IMR-90 (cell line): ENCODE measurements at regions not wholly inside any gene's neighbourhood (a gene's known extent, or its start where the extent isn't known, plus 50 kb on each side); places are given as distances from the start of the nearest gene placed in this dataset.

Source experiments
- ATAC-seq: fragments of 200-7000 bp; cut with Tn5 transposase; 2 replicates; pipeline ENCODE4 v1.9.1; 2020; ENCODE audit warnings: low read depth, mild to moderate bottlenecking, moderate library complexity
- BruUV-seq: library from RNA; stranded (reverse); fragments of 400-500 nt; replicated peaks from 2 replicates; lab custom pipeline; 2021; lab: Mats Ljungman, UMichigan
- CTCF ChIA-PET: fragments of 300-600 bp; formaldehyde crosslinking; extraction: SDS; loops from one replicate; lab custom pipeline; 2021; ENCODE audit warnings: antibody characterized with exemption; lab: Yijun Ruan, JAX
- POLR2A ChIA-PET: fragments of 300-600 bp; sonication (Branson Sonifier 250); formaldehyde crosslinking; loops from one replicate; lab custom pipeline; 2022; ENCODE audit warnings: antibody characterized with exemption; ENCODE audit not compliant: unreplicated experiment; lab: Charles Lee
- DNase-seq: peaks from one replicate; pipeline ENCODE4 v3.0.0; 2013
- H2AFZ ChIP-seq: replicated peaks from 2 replicates; pipeline ENCODE3; 2013; ENCODE audit warnings: low read length, mild to moderate bottlenecking; ENCODE audit not compliant: poor library complexity
- H2AK5ac ChIP-seq: 2 replicates; pipeline ENCODE4 v1.6.1; 2013; ENCODE audit warnings: low read depth, low read length, inconsistent platforms
- H2AK9ac ChIP-seq: replicated peaks from 2 replicates; pipeline ENCODE3; 2013; ENCODE audit warnings: mild to moderate bottlenecking, low read depth, low read length, moderate library complexity; ENCODE audit not compliant: poor library complexity
- H2BK120ac ChIP-seq: 2 replicates; pipeline ENCODE4 v1.6.1; 2013; ENCODE audit warnings: low read depth, low read length, inconsistent platforms
- H2BK15ac ChIP-seq: 3 replicates; pipeline ENCODE4 v1.6.1; 2013; ENCODE audit warnings: low read depth, low read length, inconsistent platforms
- H2BK20ac ChIP-seq: 2 replicates; pipeline ENCODE4 v1.6.1; 2013; ENCODE audit warnings: low read depth, mild to moderate bottlenecking, inconsistent platforms, low read length, moderate library complexity
- H2BK5ac ChIP-seq: 2 replicates; pipeline ENCODE4 v1.6.1; 2013; ENCODE audit warnings: mild to moderate bottlenecking, low read depth, low read length, inconsistent platforms; ENCODE audit not compliant: poor library complexity, severe bottlenecking
- H3K14ac ChIP-seq: replicated peaks from 2 replicates; pipeline ENCODE4 v1.6.1; 2013; ENCODE audit warnings: low read depth, low read length, inconsistent platforms
- H3K18ac ChIP-seq: 2 replicates; pipeline ENCODE4 v1.6.1; 2013; ENCODE audit warnings: low read depth, low read length, control low read depth
- H3K23ac ChIP-seq: 2 replicates; pipeline ENCODE4 v1.6.1; 2013; ENCODE audit warnings: low read depth, low read length, inconsistent platforms
- H3K27ac ChIP-seq: 2 replicates; pipeline ENCODE4 v1.5.1; 2013; ENCODE audit warnings: mild to moderate bottlenecking, control low read depth, low read length; ENCODE audit not compliant: insufficient read depth
- H3K27me3 ChIP-seq: 2 replicates; pipeline ENCODE4 v1.6.1; 2013; ENCODE audit warnings: low read length; ENCODE audit not compliant: control insufficient read depth, insufficient read depth
- H3K36me3 ChIP-seq: 2 replicates; pipeline ENCODE4 v1.6.1; 2013; ENCODE audit warnings: low read length, mixed read lengths; ENCODE audit not compliant: control insufficient read depth, insufficient read depth
- H3K4ac ChIP-seq: 2 replicates; pipeline ENCODE4 v1.6.1; 2013; ENCODE audit warnings: low read depth, low read length, inconsistent platforms
- H3K4me1 ChIP-seq: 2 replicates; pipeline ENCODE4 v1.6.1; 2013; ENCODE audit warnings: low read length, mixed read lengths; ENCODE audit not compliant: control insufficient read depth, insufficient read depth
- H3K4me2 ChIP-seq: 2 replicates; pipeline ENCODE4 v1.6.1; 2013; ENCODE audit warnings: low read depth, mild to moderate bottlenecking, control low read depth, low read length, moderate library complexity
- H3K4me3 ChIP-seq: 2 replicates; pipeline ENCODE4 v1.5.1; 2013; ENCODE audit warnings: low read depth, mild to moderate bottlenecking, control low read depth, low read length, moderate library complexity; ENCODE audit not compliant: insufficient read depth
- H3K56ac ChIP-seq: 2 replicates; pipeline ENCODE4 v1.6.1; 2013; ENCODE audit warnings: low read length, inconsistent platforms; ENCODE audit not compliant: insufficient read depth; ENCODE audit errors: extremely low read depth
- H3K79me1 ChIP-seq, 2 experiments: 2 replicates each; pipeline ENCODE4 v1.6.1; 2013; ENCODE audit warnings: low read length in 2 of 2, inconsistent platforms in 1 of 2, low read depth in 1 of 2
- H3K9ac ChIP-seq: 2 replicates; pipeline ENCODE4 v1.6.1; 2013; ENCODE audit warnings: low read depth, low read length, control low read depth
- H3K9me1 ChIP-seq: 2 replicates; pipeline ENCODE4 v1.6.1; 2013; ENCODE audit warnings: low read length, inconsistent platforms; ENCODE audit not compliant: insufficient read depth
- H3K9me3 ChIP-seq: 2 replicates; pipeline ENCODE4 v1.6.1; 2013; ENCODE audit warnings: low read length; ENCODE audit not compliant: control insufficient read depth, insufficient read depth
- H4K20me1 ChIP-seq: 2 replicates; pipeline ENCODE4 v1.6.1; 2013; ENCODE audit warnings: low read length, inconsistent platforms; ENCODE audit not compliant: insufficient read depth
- H4K5ac ChIP-seq: 2 replicates; pipeline ENCODE4 v1.6.1; 2013; ENCODE audit warnings: mild to moderate bottlenecking, low read depth, low read length, control low read depth
- H4K8ac ChIP-seq, 2 experiments: 2 replicates each; pipeline ENCODE4 v1.6.1; 2013; ENCODE audit warnings: low read depth in 2 of 2, low read length in 2 of 2, control low read depth in 1 of 2, inconsistent platforms in 1 of 2
- H4K91ac ChIP-seq: 2 replicates; pipeline ENCODE4 v1.6.1; 2013; ENCODE audit warnings: low read depth, low read length, inconsistent platforms; ENCODE audit not compliant: insufficient read depth
- BHLHE40 ChIP-seq: fragments of 150-350 bp; IDR thresholded peaks from 2 replicates; pipeline ENCODE4 v1.6.1; 2016; ENCODE audit warnings: mild to moderate bottlenecking, low read depth, low read length
- CEBPB ChIP-seq: IDR thresholded peaks from 2 replicates; pipeline ENCODE4 v1.6.1; 2012; ENCODE audit warnings: low read depth, low read length, improper control_type of control experiment
- CHD1 ChIP-seq: IDR thresholded peaks from 2 replicates; pipeline ENCODE4 v1.6.1; 2012; ENCODE audit warnings: low read depth, low read length, improper control_type of control experiment
- CTCF ChIP-seq: conservative IDR thresholded peaks from 2 replicates; pipeline ENCODE4 v1.5.1; 2012; ENCODE audit warnings: mild to moderate bottlenecking, low read depth, low read length, improper control_type of control experiment
- FOS ChIP-seq: fragments of 150-350 bp; IDR thresholded peaks from 2 replicates; pipeline ENCODE4 v1.6.1; 2016; ENCODE audit warnings: low read depth, low read length
- MAFK ChIP-seq: IDR thresholded peaks from 2 replicates; pipeline ENCODE4 v1.6.1; 2012; ENCODE audit warnings: low read depth, low read length, improper control_type of control experiment
- MAZ ChIP-seq: IDR thresholded peaks from 2 replicates; pipeline ENCODE4 v1.6.1; 2012; ENCODE audit warnings: low read depth, mild to moderate bottlenecking, low read length, improper control_type of control experiment, moderate library complexity, borderline replicate concordance
- MXI1 ChIP-seq: IDR thresholded peaks from 2 replicates; pipeline ENCODE4 v1.6.1; 2012; ENCODE audit warnings: low read depth, mild to moderate bottlenecking, low read length, moderate library complexity, borderline replicate concordance
- POLR2A ChIP-seq: IDR thresholded peaks from 2 replicates; pipeline ENCODE4 v1.6.1; 2012; ENCODE audit warnings: mild to moderate bottlenecking, low read depth, low read length
- RFX5 ChIP-seq: IDR thresholded peaks from 2 replicates; pipeline ENCODE4 v1.8.0; 2012; ENCODE audit warnings: low read depth, mild to moderate bottlenecking, low read length, moderate library complexity
- SMC3 ChIP-seq: fragments of 150-350 bp; IDR thresholded peaks from 2 replicates; pipeline ENCODE4 v1.6.1; 2016; ENCODE audit warnings: low read depth, mild to moderate bottlenecking, antibody characterized with exemption, low read length, moderate library complexity
- USF2 ChIP-seq: fragments of 150-350 bp; IDR thresholded peaks from 2 replicates; pipeline ENCODE4 v1.6.1; 2017; ENCODE audit warnings: mild to moderate bottlenecking, antibody characterized with exemption, low read length, low read depth
- WGBS, 2 experiments: methylation state at CpG; one replicate each; pipeline versions ENCODE4 v1.1.5 to v1.1.7; 2013; ENCODE audit warnings: missing lambda C conversion rate in 2 of 2; ENCODE audit not compliant: insufficient read length in 1 of 2; ENCODE audit errors: extremely low coverage in 2 of 2; 5-methylcytosine and 5-hydroxymethylcytosine counted together
- dilution Hi-C: fragments of 300-500 bp; cut with HindIII; formaldehyde crosslinking; loops from one replicate; pipeline ENCODE4 v1.14.3; 2018; ENCODE audit warnings: low sequenced_read_pairs; ENCODE audit not compliant: unreplicated experiment
- in situ Hi-C: fragments of 300-500 bp; cut with MboI; formaldehyde crosslinking; loops from 3 replicates; pipeline ENCODE4 v1.14.3; 2019; ENCODE audit warnings: low sequenced_read_pairs, inconsistent platforms, mixed read lengths
- intact Hi-C: fragments of 100-400 bp; cut with micrococcal nuclease; formaldehyde crosslinking; loops from 2 replicates; pipeline ENCODE4 v1.10.0; 2022

- Histone ChIP-seq H3K56ac (no peak overlapping the region), H3K4ac (no peak overlapping the region), H2BK120ac (no peak overlapping the region), H3K27ac (no peak overlapping the region), H2BK5ac (no peak overlapping the region), H3K79me1 (no peaks in the 10 kb centered on the region), H3K14ac (no peak overlapping the region), H4K20me1 (no peaks in the 10 kb centered on the region), H2BK15ac (no peak overlapping the region), H4K5ac (no peak overlapping the region), H2BK20ac (no peak overlapping the region), H2AK5ac (no peak overlapping the region), H3K36me3 (no peaks in the 10 kb centered on the region), H2AK9ac (no peak overlapping the region), H3K9me1 (no peaks in the 10 kb centered on the region), H3K18ac (no peak overlapping the region), H2AFZ (no peak overlapping the region), H4K91ac (no peak overlapping the region), H3K23ac (no peak overlapping the region), H3K4me1 (no peaks in the 10 kb centered on the region), H3K9me3 (no peaks in the 10 kb centered on the region), H3K27me3 (peaks cover 2% of the 10 kb centered on the region; the same call in 1 of the 2 replicates), H4K8ac (no peak overlapping the region), H3K9ac (no peak overlapping the region), H3K4me2 (no peak overlapping the region), H3K4me3 (no peak overlapping the region)
- ChIA-PET POLR2A (interaction anchor here (0.5 kb wide), 1 partner anchor 1525 kb away, joined by 9 read pairs; no protein-coding TSS in a partner anchor), CTCF (no interaction called here)
- DNase-seq (no peak), ATAC-seq (no peak)
- no CpG with 5 or more reads among the region's 4 CpGs for WGBS, 2 experiments
- dilution Hi-C loops (no loop called here), in situ Hi-C loops (no loop called here), intact Hi-C loops (no loop called here)
- no peak for TF ChIP-seq MXI1
- TF ChIP-seq CEBPB: no peak
- no peak for TF ChIP-seq BHLHE40
- TF ChIP-seq MAFK: no peak
- TF ChIP-seq SMC3: no peak
- TF ChIP-seq MAZ: no peak
- TF ChIP-seq RFX5: no peak
- no peak for TF ChIP-seq POLR2A
- no peak for TF ChIP-seq USF2
- TF ChIP-seq FOS: no peak
- no peak for TF ChIP-seq CTCF
- no peak for TF ChIP-seq CHD1
- no TSS peak for BruUV-seq
These were observed 119.8 kb downstream of the GADD45G start for GRCh38 chr9:89724659-89725058.
